Liver (tissue), 3 donors: ENCODE measurements at regions not wholly inside any gene's neighbourhood (a gene's known extent, or its start where the extent isn't known, plus 50 kb on each side); places are given as distances from the start of the nearest gene placed in this dataset.

Source experiments
- ATF3 ChIP-seq: IDR thresholded peaks from 2 replicates; pipeline ENCODE4 v1.6.1; 2016; ENCODE audit warnings: antibody characterized with exemption
- CTCF ChIP-seq: fragments of 150-350 bp; IDR thresholded peaks from 2 replicates; pipeline ENCODE4 v1.5.1; 2017; ENCODE audit warnings: improper control_type of control experiment, low read depth, low read length; ENCODE audit not compliant: missing input control
- EGR1 ChIP-seq, 2 donors: IDR thresholded peaks; 2 replicates each; pipeline ENCODE4 v1.6.1; 2016 to 2018; ENCODE audit warnings: antibody characterized with exemption in 2 of 2, low read depth in 2 of 2
- FOXA1 ChIP-seq: IDR thresholded peaks from 2 replicates; pipeline ENCODE4 v1.6.1; 2016; ENCODE audit warnings: antibody characterized with exemption
- GABPA ChIP-seq, 2 donors: IDR thresholded peaks in 1 of 2; conservative IDR thresholded peaks in 1 of 2; 2 replicates each; pipeline ENCODE4 v1.6.1; 2016; ENCODE audit warnings: antibody characterized with exemption in 2 of 2, mild to moderate bottlenecking in 1 of 2, moderate library complexity in 1 of 2
- RAD21 ChIP-seq, 2 donors: IDR thresholded peaks; 2 replicates each; pipeline ENCODE4 v1.6.1; 2016; ENCODE audit warnings: antibody characterized with exemption in 2 of 2, mild to moderate bottlenecking in 2 of 2
- REST ChIP-seq: IDR thresholded peaks from 2 replicates; pipeline ENCODE4 v1.6.1; 2016; ENCODE audit warnings: antibody characterized with exemption, mild to moderate bottlenecking
- RXRA ChIP-seq, 2 donors: IDR thresholded peaks; 2 replicates each; pipeline ENCODE4 v1.6.1; 2017 to 2018; ENCODE audit warnings: antibody characterized with exemption in 2 of 2, mild to moderate bottlenecking in 1 of 2
- SP1 ChIP-seq: IDR thresholded peaks from 2 replicates; pipeline ENCODE4 v1.6.1; 2018; ENCODE audit warnings: antibody characterized with exemption, mild to moderate bottlenecking
- TAF1 ChIP-seq: conservative IDR thresholded peaks from 2 replicates; pipeline ENCODE4 v1.6.1; 2016; ENCODE audit warnings: antibody characterized with exemption, mild to moderate bottlenecking
- YY1 ChIP-seq: IDR thresholded peaks from 2 replicates; pipeline ENCODE4 v1.6.1; 2016; ENCODE audit warnings: antibody characterized with exemption, mild to moderate bottlenecking
- ZBTB33 ChIP-seq: IDR thresholded peaks from 2 replicates; pipeline ENCODE4 v1.6.1; 2016; ENCODE audit warnings: antibody characterized with exemption
- donor health status: healthy.
- donor health status: healthy.

GRCh38 chr16:79838496-79839259 is 238.1 kb upstream of the MAF start:
- TF ChIP-seq RXRA (IDR thresholded peaks at IDR 0.05): no peak
- no peak for TF ChIP-seq TAF1
- TF ChIP-seq CTCF: no peak
- TF ChIP-seq REST: no peak
- no peak for TF ChIP-seq GABPA (IDR thresholded peaks at IDR 0.05 in 1 of 2, conservative IDR thresholded peaks at IDR 0.05 in 1 of 2)
- no peak for TF ChIP-seq SP1
- no peak for TF ChIP-seq RAD21 (IDR thresholded peaks at IDR 0.05)
- TF ChIP-seq EGR1 (IDR thresholded peaks at IDR 0.05; ENCODE audit: low read depth in 2 of 2): no peak
- no peak for TF ChIP-seq YY1
- no peak for TF ChIP-seq FOXA1
- TF ChIP-seq ATF3: no peak
- TF ChIP-seq ZBTB33: no peak
